ENCODE measurements at regions not wholly inside any gene's neighbourhood (a gene's known extent, or its start where the extent isn't known, plus 50 kb on each side); places are given as distances from the start of the nearest gene placed in this dataset.

DNA sequence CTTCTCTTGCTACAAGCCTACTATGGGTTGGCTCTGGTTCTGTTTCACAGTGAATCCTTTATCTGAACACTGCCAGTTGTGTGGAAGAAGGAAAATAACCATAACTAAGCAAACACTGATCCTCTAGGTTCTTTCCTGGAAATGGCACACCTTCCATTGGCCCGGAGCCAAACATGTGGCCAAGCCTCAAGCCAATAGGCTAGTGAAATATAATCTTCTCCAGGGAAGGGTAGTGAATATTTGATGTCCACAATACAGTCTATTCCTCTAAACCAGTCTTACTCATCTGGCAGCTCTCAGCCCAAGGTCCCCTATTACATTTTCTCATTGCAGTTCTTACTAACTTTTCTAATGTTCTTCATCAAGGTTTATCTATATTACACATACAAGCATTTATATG is 921.3 kb downstream of the TUSC7 start:
- DNase-seq: no peak
- 70 to 85% (median 75%) methylated on average over 1 of the region's 1 CpG for WGBS, 4 donors
- intact Hi-C loops (cut with DNase I): no loop called here
- H3K36me3 ChIP-seq (replicated peaks in 1 of 2): no peaks in the 10 kb centered on the region
- no peaks in the 10 kb centered on the region for H3K4me1 ChIP-seq (replicated peaks in 1 of 2)
- no peaks in the 10 kb centered on the region for H3K27me3 ChIP-seq
- no peak overlapping the region for H3K27ac ChIP-seq
- no peak for TF ChIP-seq CTCF (IDR thresholded peaks at IDR 0.05)
- TF ChIP-seq POLR2A (IDR thresholded peaks at IDR 0.05): no peak
- H3K4me3 ChIP-seq: no peak overlapping the region
- H3K9me3 ChIP-seq (replicated peaks in 1 of 3): no peaks in the 10 kb centered on the region

DNA sequence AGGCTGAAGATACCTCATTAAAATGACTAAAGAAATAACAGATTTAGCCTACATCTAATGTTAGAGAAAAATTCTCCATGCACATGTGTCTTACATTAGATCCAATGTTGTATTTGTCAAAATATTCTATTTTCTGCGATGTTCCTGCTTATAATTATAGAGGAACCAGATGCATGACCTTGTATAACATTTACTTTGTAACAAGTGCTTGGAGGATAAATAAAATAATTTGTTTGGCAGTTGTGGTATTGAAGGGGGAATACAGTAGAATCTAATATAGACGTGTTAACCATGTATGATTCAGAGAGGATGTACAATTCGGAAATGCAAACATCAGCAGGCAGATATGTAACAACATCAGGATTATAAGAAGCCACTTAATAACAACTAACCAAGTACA is 922.2 kb downstream of the TUSC7 start:
- no peak for DNase-seq
- Histone ChIP-seq H3K36me3 (replicated peaks in 1 of 2) (no peaks in the 10 kb centered on the region), H3K9me3 (replicated peaks in 1 of 3) (no peaks in the 10 kb centered on the region), H3K4me3 (no peak overlapping the region), H3K27ac (no peak overlapping the region), H3K4me1 (replicated peaks in 1 of 2) (no peaks in the 10 kb centered on the region), H3K27me3 (no peaks in the 10 kb centered on the region)
- intact Hi-C loops (cut with DNase I): no loop called here
- TF ChIP-seq POLR2A (IDR thresholded peaks at IDR 0.05) (no peak), CTCF (IDR thresholded peaks at IDR 0.05) (no peak)
- 83 to 87% (median 85%) methylated on average over 3 of the region's 3 CpGs for WGBS, 4 donors

DNA sequence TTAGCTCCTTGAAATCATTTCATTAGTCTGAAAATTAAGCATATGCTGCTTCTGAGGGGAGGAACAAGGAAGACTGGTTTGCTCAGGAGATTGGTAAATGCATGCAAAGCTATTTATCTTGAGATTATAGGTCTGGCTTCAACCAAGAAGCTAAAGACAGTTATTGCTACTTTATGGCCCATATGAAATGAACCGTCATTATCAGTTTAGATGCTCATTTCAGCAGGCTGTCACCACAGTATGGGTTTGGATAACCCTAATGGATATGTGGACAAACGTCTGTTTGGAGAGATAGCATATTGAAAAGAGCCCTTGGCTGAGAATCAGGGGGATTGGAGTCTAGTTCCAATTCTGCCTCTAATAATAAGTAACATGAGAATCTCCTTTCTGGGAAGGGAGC is 922.6 kb downstream of the TUSC7 start:
- Histone ChIP-seq H3K27me3 (no peaks in the 10 kb centered on the region), H3K27ac (no peak overlapping the region), H3K4me3 (no peak overlapping the region), H3K9me3 (replicated peaks in 1 of 3) (no peaks in the 10 kb centered on the region), H3K36me3 (replicated peaks in 1 of 2) (no peaks in the 10 kb centered on the region), H3K4me1 (replicated peaks in 1 of 2) (no peaks in the 10 kb centered on the region)
- intact Hi-C loops (cut with DNase I): no loop called here
- WGBS, 4 donors: 59 to 82% (median 77%) methylated on average over 2 of the region's 2 CpGs
- TF ChIP-seq POLR2A (IDR thresholded peaks at IDR 0.05) (no peak), CTCF (IDR thresholded peaks at IDR 0.05) (no peak)
- DNase-seq: no peak

DNA sequence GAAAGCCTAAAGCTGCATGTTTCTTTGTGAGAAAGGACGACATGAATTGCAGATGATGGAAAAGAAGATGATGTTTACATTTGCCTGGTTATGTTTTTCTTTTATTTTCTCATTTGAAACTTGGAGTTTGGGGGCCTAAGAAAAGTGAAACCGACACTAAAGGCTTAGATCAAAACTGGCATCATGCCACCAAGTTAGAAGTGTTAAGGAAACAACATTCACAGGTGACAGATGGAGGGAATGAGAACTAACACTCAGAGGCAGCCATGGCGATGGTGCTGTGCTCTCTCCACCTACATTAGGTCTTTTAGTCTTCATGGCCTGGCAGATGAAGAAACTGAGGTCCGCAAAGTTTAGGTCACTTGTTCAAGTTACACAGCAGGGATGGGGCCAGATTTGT is 923.6 kb downstream of the TUSC7 start:
- TF ChIP-seq CTCF (IDR thresholded peaks at IDR 0.05) (no peak), POLR2A (IDR thresholded peaks at IDR 0.05) (no peak)
- no peaks in the 10 kb centered on the region for H3K9me3 ChIP-seq (replicated peaks in 1 of 3)
- H3K4me3 ChIP-seq: no peak overlapping the region
- intact Hi-C loops (cut with DNase I): no loop called here
- no peaks in the 10 kb centered on the region for H3K27me3 ChIP-seq
- no peaks in the 10 kb centered on the region for H3K36me3 ChIP-seq (replicated peaks in 1 of 2)
- no peak for DNase-seq
- no peak overlapping the region for H3K27ac ChIP-seq
- 74 to 81% (median 78%) methylated on average over 4 of the region's 4 CpGs for WGBS, 4 donors
- no peaks in the 10 kb centered on the region for H3K4me1 ChIP-seq (replicated peaks in 1 of 2)

All from adrenal gland (tissue), 9 donors.